GM18502 (cell line): ENCODE measurements at regions not wholly inside any gene's neighbourhood (a gene's known extent, or its start where the extent isn't known, plus 50 kb on each side); places are given as distances from the start of the nearest gene placed in this dataset.

ENCODE experiments used
- ATAC-seq: cut with Tn5 transposase; IDR thresholded peaks from one replicate; pipeline ENCODE4 v1.9.1; 2021; ENCODE audit warnings: mild to moderate bottlenecking; ENCODE audit not compliant: unreplicated experiment, poor library complexity

GRCh38 chr13:64782466-64782865 lies 2447.7 kb downstream of the PCDH9 start:
- ATAC-seq, result no peak

- ATAC-seq, result no peak
These were observed 2452.1 kb downstream of the PCDH9 start for GRCh38 chr13:64778002-64778401.

- ATAC-seq, result no peak
These were observed 2455.2 kb downstream of the PCDH9 start for GRCh38 chr13:64774915-64775314.

GRCh38 chr13:64770743-64771142 lies 2459.4 kb downstream of the PCDH9 start:
- no peak for ATAC-seq

- ATAC-seq, result no peak
These were observed 2463.1 kb downstream of the PCDH9 start for GRCh38 chr13:64767054-64767453.

- no peak for ATAC-seq
These were observed 2464.5 kb downstream of the PCDH9 start for GRCh38 chr13:64765636-64766035.

- ATAC-seq, result no peak
These were observed 2471.5 kb downstream of the PCDH9 start for GRCh38 chr13:64758521-64759244.

GRCh38 chr13:64756621-64757020 lies 2473.5 kb downstream of the PCDH9 start:
- ATAC-seq, result no peak

GRCh38 chr13:64755961-64756360 lies 2474.2 kb downstream of the PCDH9 start:
- no peak for ATAC-seq

GRCh38 chr13:64753233-64754000 lies 2476.7 kb downstream of the PCDH9 start:
- ATAC-seq, result no peak

GRCh38 chr13:64749301-64749700 lies 2480.8 kb downstream of the PCDH9 start:
- ATAC-seq, result no peak

GRCh38 chr13:64746845-64747244 lies 2483.3 kb downstream of the PCDH9 start:
- ATAC-seq, result no peak

- ATAC-seq, result no peak
These were observed 2489.6 kb downstream of the PCDH9 start for GRCh38 chr13:64740493-64740892.

GRCh38 chr13:64725492-64725891 lies 2504.6 kb downstream of the PCDH9 start:
- no peak for ATAC-seq

- no peak for ATAC-seq
These were observed 2506.4 kb downstream of the PCDH9 start for GRCh38 chr13:64723724-64724123.

GRCh38 chr13:64718116-64718515 lies 2512.0 kb downstream of the PCDH9 start:
- no peak for ATAC-seq

- ATAC-seq, result no peak
These were observed 2513.2 kb downstream of the PCDH9 start for GRCh38 chr13:64716936-64717335.

- no peak for ATAC-seq
These were observed 2521.1 kb downstream of the PCDH9 start for GRCh38 chr13:64709079-64709478.

GRCh38 chr13:64704121-64704649 lies 2526.0 kb downstream of the PCDH9 start:
- ATAC-seq, result no peak

GRCh38 chr13:64697226-64697625 lies 2532.9 kb downstream of the PCDH9 start:
- no peak for ATAC-seq

- no peak for ATAC-seq
These were observed 2541.1 kb downstream of the PCDH9 start for GRCh38 chr13:64688893-64689677.
